ENCODE measurements at regions not wholly inside any gene's neighbourhood (a gene's known extent, or its start where the extent isn't known, plus 50 kb on each side); places are given as distances from the start of the nearest gene placed in this dataset.

- no peak for DNase-seq (ENCODE audit: low read depth)
- TF ChIP-seq CTCF (IDR thresholded peaks at IDR 0.05; ENCODE audit: insufficient read depth, low read length, poor library complexity, severe bottlenecking): no peak
These were observed 461.4 kb upstream of the TYRP1 start for GRCh38 chr9:12231832-12232231.

GRCh38 chr9:12232836-12233235, 460.3 kb upstream of the TYRP1 start:
- no peak for TF ChIP-seq CTCF (IDR thresholded peaks at IDR 0.05; ENCODE audit: insufficient read depth, low read length, poor library complexity, severe bottlenecking)
- no peak for DNase-seq (ENCODE audit: low read depth)
- H3K27me3 ChIP-seq (ENCODE audit: control insufficient read depth, insufficient read depth, low read length): no peaks in the 10 kb centered on the region

More at GRCh38 chr9:12231832-12232231, 461.4 kb upstream of the TYRP1 start:
- Histone ChIP-seq H3K36me3 (ENCODE audit: control insufficient read depth, insufficient read depth, low read length) (no peaks in the 10 kb centered on the region), H3K27me3 (ENCODE audit: control insufficient read depth, insufficient read depth, low read length) (no peaks in the 10 kb centered on the region), H3K4me3 (ENCODE audit: low read depth, low read length) (no peak overlapping the region)

GRCh38 chr9:12253941-12254340, 439.2 kb upstream of the TYRP1 start:
- no peak for DNase-seq (ENCODE audit: low read depth)
- TF ChIP-seq CTCF (IDR thresholded peaks at IDR 0.05; ENCODE audit: insufficient read depth, low read length, poor library complexity, severe bottlenecking): no peak
- Histone ChIP-seq H3K4me3 (ENCODE audit: low read depth, low read length) (no peak overlapping the region), H3K36me3 (ENCODE audit: control insufficient read depth, insufficient read depth, low read length) (no peaks in the 10 kb centered on the region), H3K27me3 (ENCODE audit: control insufficient read depth, insufficient read depth, low read length) (no peaks in the 10 kb centered on the region)

More at GRCh38 chr9:12232836-12233235, 460.3 kb upstream of the TYRP1 start:
- no peaks in the 10 kb centered on the region for H3K36me3 ChIP-seq (ENCODE audit: control insufficient read depth, insufficient read depth, low read length)
- no peak overlapping the region for H3K4me3 ChIP-seq (ENCODE audit: low read depth, low read length)

- TF ChIP-seq CTCF (IDR thresholded peaks at IDR 0.05; ENCODE audit: insufficient read depth, low read length, poor library complexity, severe bottlenecking): no peak
- no peak overlapping the region for H3K4me3 ChIP-seq (ENCODE audit: low read depth, low read length)
- H3K36me3 ChIP-seq (ENCODE audit: control insufficient read depth, insufficient read depth, low read length): no peaks in the 10 kb centered on the region
- no peaks in the 10 kb centered on the region for H3K27me3 ChIP-seq (ENCODE audit: control insufficient read depth, insufficient read depth, low read length)
- no peak for DNase-seq (ENCODE audit: low read depth)
These were observed 426.4 kb upstream of the TYRP1 start for GRCh38 chr9:12266758-12267157.

GRCh38 chr9:12271421-12271891, 421.7 kb upstream of the TYRP1 start:
- H3K4me3 ChIP-seq (ENCODE audit: low read depth, low read length): no peak overlapping the region
- no peak for TF ChIP-seq CTCF (IDR thresholded peaks at IDR 0.05; ENCODE audit: insufficient read depth, low read length, poor library complexity, severe bottlenecking)
- no peaks in the 10 kb centered on the region for H3K36me3 ChIP-seq (ENCODE audit: control insufficient read depth, insufficient read depth, low read length)
- H3K27me3 ChIP-seq (ENCODE audit: control insufficient read depth, insufficient read depth, low read length): no peaks in the 10 kb centered on the region
- DNase-seq (ENCODE audit: low read depth): no peak

GRCh38 chr9:12272471-12273120, 420.6 kb upstream of the TYRP1 start:
- no peak for TF ChIP-seq CTCF (IDR thresholded peaks at IDR 0.05; ENCODE audit: insufficient read depth, low read length, poor library complexity, severe bottlenecking)
- no peak overlapping the region for H3K4me3 ChIP-seq (ENCODE audit: low read depth, low read length)
- H3K27me3 ChIP-seq (ENCODE audit: control insufficient read depth, insufficient read depth, low read length): no peaks in the 10 kb centered on the region
- H3K36me3 ChIP-seq (ENCODE audit: control insufficient read depth, insufficient read depth, low read length): no peaks in the 10 kb centered on the region
- no peak for DNase-seq (ENCODE audit: low read depth)
